SIG-M5 treated with dmso at 0.1 percent for 504 hours (cell line): ENCODE measurements at regions not wholly inside any gene's neighbourhood (a gene's known extent, or its start where the extent isn't known, plus 50 kb on each side); places are given as distances from the start of the nearest gene placed in this dataset.
"Not testable (repeated sequence)": the region's sequence is repeated elsewhere in the genome, so short reads cannot be mapped to it uniquely, and the experiment has no call there.

Source experiments
- DNase-seq: peaks from one replicate; lab custom pipeline; 2025; ENCODE audit not compliant: unreplicated experiment; lab: John Stamatoyannopoulos, UW

DNA sequence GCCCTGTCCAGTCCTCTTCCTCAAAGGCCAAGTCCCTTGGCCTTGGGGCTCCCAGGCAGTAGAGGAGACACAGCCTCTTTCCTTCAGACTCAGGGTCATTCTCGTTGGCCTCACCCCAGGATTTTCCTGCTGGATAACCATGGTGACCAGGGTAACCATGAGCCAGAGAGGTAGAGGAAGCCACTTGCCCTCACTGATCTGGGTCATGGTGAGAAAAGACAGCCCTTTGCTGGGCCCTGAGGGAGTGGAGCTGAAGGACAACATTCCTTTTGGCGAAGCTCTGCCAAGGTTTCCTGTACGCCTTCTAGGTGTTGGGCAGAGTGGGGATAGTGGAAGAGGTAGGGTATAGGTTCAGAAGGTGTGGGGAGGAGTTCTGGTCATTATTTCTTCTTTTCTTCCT is 53.1 kb upstream of the WNT4 start:
- DNase-seq = no peak

DNA sequence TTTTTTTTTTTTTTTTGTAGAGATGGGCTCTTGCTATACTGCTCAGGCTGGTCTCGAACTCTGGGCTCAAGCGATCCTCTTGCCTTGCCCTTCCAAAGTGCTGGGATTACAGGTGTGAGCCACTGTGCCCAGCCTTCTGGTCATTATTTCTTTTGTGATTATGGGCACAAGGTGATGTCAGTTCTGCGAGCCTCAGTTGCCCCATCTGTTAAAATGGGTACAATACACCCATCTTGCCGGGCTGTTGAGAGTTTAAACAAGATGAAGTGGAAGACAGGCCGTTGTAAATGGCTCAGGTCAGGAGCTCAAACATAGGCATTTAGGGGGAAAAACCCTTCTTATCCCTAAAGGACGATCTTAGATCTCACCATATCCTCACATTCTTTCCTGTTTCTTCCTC is 53.7 kb upstream of the WNT4 start:
- no peak for DNase-seq

DNA sequence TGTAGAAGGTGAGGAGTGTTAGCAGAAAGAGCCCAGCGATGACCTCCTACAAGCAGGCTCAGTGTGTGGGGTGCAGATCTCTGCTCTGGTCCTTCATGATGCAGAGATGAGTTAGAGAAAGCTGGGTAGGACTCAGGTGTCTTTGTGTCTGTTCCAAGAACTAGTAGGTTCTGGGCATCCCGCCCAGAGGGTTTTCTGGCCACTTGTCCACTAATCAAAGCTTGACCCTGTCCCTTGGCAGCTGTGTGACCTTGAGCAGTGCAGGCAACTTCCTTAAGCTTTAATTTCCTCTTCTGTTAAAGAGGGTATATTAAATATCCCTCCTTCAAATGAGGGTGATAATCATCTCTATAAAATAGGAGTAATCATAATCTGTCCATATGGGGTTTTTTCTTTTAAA is 54.7 kb upstream of the WNT4 start:
- no peak for DNase-seq

DNA sequence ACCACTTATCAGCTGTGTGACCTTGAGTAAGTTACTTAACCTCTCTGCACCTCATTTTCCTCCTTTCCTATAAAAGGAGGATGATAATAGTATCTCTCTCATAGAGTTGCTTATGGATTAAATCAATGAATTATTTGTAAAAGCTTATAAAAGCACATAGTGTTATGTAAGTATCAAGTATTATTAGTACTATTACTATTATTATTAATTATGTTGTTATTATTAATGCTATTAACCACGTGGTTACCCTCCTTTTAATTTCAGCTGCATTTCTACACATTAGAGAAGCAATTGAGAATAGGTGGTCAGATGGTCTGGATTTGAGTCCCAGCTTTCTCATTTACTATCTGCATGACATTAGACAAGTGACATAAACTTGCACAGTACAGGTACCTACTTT is 58.1 kb upstream of the WNT4 start:
- no peak for DNase-seq

DNA sequence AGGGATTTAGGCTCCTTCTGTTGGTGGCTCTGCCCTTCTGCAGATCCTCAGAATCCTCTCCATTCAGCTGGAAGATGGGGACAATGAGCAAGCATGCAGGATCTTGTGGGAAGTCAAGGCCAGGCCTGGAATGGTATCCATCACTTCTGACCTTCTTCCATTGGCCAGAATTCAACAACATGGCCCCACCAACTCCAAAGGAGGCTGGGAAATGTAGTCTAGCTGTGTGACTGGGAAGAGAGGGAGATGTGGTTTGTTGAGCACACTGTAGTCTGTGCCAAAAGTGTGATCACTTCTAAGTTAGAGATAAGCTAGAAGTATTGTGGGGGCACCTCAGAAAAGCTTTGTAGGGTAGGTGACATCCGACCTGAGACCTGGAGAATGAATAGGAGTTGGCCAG is 60.4 kb upstream of the WNT4 start:
- no peak for DNase-seq

DNA sequence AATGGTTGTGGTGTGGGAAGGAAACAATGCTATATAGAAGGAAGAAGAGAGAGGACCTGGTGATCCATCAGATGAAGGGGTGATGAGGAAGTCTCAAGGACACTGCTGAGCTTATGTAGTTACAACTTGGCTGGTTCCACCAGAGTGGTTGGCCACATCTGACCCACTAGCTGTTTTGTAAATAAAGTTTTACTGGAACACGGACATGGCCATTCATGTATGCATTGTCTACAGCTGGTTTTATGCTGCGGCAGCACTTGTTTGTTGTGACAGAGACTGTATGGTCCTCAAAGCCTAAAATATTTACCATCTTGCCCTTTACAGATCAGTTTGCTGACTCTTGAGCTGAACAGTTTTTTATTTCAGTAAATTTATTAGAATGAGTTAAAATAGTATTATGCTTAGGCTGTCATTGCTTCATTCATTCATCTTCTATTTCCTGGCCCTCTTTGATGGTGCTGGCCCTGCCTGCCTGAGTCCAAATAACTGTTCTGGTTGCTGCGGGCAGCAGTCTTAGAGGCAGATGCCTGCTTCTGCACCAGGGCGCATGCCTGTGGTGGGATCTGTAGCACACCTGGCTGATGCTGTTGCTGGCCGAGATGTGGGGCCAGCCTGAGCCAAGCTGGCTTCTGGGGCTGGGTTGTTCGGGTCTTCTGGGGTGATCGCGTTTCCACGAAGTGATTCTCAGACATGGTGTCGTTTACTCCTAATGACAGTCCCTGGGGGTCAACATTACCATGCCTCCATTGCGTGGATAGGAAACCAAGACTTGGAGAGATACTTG is 61.4 kb upstream of the WNT4 start:
- DNase-seq = no peak

DNA sequence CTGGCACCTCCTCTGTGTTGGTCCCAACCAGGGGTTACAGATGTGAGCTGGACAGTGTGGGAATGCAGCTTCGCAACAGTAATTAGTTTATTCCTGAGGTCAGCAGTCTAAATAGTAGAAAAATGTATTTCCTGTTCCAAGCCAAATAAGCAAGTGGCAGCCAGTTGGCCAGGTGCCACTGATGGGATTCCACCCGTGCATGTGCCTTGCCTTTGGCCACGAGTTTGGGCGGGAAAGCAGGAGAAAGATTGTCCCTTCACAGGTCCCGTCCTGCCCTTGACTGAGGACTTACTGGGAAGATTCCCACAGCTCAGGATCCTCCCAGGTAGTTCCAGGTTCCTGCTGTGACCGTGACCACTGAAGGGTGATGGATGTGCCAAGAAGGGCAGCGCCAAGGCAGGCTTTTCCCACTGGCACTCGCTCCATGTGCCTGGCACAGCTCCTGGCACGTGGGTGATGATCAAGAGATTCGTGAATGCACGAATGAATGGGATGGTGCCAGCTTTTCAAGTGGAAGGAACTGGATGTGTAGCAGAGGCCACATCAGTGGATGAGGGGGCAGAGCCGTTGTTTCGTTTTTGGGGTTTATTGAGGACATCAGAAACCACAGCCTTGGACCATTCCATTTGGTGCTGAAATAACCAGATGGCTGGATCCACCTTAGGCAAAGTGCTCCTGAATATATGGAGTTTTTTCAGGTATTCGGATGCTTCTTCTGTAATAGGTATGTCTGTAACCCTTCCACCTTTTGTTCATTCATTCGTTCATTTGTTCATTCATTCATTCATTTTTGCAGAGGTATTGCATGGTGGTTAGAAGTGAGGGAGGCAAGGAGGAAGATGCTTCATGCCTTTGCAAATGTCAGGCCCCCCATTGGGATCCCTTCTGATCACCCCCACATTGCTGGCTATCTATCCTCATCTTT is 62.4 kb upstream of the WNT4 start:
- no peak for DNase-seq

DNA sequence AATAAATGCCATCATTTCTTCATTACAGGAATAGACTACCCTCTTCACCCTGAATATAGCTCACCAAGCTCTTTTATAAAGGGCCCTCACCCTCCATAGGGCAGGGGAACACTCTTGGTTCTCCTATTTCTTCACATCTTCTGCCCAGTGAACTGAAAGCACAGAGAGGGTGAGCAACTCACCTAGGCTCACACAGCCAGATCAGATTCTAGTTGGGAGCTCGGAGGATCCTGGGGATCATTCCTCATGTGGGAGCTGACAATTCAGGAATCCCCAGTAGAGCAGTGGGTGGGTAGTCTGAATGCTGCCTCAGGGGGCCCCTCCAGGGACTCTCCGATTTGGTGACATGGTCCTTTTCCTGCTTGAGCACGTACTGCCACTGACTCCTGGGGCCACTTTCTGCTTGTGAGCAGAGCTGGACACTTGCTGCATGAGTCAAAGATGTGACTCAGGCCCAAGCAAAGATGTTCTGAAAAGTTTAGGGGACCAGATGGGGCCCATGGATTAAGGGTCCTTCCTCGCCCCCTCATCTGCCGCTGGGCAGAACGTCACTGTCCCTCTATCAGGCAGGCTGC is 63.7 kb upstream of the WNT4 start:
- DNase-seq = no peak

DNA sequence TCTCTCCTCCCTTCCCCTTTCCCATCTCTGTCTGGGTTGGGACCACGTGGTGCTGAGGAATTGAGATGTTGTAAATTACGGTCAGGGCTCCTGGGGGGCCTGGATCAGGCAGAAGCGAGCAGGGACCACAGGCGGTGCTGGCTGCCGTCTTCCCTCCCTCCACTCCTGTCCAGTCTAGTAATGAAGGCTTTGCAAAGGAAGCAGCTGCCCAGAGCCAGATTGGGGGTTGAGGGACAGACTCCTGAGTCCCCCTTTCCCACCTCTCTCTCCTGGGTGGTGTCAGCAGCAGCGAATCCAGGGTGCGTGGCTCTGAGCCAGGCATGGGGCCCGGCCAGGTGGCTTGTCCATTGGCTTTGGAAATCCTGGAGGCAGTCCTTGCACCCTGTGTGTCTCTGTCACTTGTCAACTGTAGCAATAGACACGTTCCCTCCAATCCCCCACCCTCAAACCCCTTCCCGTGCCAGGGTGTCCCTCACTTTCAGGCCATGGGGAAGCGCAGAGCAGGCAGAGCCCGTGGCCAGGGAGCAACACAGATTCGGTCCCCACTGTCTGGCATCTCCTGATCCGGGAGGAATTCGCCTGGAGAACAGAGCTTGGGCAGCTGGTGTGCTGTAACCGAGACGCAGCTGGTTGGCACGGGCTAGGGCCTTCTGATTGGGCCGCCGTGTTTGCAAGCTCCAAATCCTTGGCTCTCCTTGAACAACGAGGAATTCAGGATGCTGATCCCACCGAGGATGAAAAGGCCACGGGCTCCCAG is 64.8 kb upstream of the WNT4 start:
- DNase-seq = no peak

DNA sequence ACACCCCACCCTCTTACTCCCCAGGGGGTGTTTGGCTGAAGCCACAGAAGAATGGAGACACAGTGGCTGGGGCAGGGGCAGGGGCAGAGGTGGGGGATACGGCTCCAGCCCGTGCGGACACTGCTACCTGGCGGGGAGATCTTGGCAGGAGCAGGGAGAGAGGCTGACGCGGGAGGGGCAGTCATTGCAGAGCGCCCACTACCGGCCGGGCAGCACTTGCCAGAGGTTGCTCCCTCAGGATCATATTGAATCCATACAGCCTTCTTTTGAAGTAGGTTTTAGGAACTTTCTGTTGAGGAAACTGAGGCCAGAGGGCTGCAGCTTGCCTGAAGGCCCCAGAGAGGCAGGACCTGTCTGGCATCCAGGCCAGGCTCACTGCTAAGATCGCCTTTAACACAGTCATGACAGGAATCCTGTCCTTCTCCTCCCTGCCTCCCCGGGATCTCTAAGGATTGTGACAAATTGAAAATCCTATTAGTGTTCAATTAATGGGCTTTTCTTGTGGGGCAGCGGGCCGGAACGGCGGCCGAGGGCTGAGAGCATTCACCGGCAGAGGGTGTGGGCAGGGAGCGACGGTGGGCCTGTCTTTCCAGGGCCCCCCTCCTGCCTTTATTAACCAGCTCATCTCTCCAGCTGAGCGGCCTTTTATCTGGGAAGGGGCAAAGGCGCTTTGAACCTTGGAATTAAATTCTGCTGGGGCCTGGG is 65.5 kb upstream of the WNT4 start:
- DNase-seq = no peak

DNA sequence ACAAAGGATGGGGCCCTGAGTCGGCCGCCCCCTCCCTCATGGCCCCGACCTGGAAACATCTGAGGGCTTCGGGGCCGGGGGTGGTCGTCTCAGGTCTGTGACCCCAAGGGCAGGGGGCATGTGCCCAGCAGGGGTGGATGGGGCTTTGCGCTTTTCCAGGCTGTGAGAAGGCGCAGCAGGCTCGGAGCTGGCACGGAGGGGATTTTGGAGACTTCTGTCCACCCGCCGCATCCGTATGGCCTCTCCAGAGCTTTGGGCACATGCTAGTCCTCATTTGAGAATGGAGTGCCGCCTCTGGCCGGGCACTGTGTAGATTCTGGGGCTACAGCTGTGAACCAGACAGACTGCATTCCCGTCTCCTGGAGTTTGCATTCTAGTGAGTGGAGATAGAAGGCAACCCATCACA is 66.1 kb upstream of the WNT4 start:
- DNase-seq = no peak

DNA sequence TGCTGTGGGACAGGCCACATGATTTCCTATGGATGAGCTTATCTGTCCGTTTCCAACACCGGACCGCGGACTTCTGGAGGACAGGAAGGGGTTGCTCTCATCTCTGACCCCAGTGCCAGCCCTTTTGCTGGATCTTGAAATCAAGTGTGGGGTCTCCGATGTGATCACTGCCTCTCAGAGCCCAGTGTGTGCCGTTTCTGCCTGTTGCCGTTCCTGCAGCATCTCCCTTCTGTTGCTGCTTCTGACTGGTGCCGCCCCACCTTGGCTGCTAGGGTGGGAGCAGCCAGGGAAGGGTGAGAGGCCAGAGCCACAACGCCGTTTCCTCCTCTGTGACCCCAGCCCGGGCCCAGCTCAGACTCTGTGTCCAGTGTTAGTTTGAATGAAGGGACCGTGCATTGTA is 67.3 kb upstream of the WNT4 start:
- no peak for DNase-seq

DNA sequence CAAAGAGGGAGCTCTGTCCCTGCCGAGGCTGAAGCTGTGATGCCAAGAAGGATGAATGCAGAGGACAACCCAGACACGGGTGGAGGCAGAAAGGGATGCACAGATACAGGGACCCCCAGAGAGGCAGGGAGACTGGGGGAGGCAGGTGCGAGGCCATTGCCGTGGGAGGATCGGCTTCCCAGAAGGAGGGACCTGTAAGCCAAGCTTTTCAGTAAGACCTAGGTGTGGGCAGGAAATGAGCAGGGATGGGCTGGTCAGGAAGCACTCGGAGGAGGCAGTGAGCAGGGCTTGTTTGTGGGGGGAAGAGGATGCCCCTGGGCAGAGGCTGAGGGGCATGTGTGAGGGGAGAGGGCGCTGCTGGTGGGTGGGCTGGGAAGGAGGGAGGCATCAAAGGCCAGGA is 67.7 kb upstream of the WNT4 start:
- DNase-seq = no peak

DNA sequence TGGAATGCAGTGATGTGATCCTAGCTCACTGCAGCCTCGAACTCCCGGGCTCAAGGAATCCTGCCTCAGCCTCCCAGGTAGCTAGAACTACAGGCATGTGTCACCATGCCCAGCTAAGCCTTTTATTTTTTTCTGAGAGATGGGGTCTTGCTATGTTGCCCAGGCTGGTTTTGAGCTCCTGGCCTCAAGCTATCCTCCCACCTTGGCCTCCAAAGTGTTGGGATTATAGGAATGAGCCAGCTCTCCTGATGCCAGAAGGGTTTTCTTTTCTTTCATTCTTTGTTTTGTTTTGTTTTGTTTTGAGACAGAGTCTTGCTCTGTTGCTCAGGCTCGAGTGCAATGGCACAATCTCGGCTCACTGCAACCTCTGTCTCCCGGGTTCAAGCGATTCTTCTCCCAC is 68.6 kb upstream of the WNT4 start:
- not testable (repeated sequence) for DNase-seq

DNA sequence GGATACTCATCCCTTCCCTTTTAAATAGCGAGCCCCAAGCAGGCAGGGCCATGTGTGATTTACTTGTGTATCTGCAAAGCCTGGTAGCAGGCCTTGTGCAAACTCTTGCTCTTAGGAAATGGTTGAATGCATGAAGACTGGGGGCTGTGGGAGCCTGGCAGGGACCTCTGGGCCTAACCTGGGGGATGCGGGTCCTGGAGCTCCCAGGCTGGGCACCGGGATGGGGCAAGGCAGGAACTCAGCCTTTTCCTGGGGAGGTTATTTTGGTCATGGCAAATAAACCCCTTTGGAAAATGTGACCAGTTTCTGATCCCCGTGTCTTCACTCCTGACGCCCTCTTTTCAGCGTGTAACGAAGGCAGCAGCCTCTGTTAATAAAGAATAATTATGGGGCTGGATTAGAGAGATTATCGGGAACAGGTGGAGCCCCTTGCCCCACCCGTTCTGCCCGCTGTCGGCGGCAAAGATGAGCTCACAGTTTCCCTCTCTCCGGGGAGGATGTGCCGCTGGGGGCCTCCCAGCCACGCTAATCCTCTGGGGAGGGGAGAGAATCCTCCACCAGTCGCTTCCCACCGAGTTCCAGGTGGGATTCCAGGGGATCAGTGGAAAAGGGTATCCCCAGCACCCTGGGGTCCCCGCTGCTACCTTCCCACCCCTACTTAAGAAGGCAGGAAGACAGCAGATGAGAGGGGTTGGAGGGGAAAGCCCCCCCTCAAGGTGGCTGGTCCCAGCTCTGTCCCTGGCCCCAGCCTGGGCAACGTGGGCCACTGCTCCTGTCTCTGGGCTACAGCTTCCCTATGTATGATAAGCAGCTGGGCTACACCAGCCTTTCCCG is 69.7 kb upstream of the WNT4 start:
- DNase-seq = no peak

DNA sequence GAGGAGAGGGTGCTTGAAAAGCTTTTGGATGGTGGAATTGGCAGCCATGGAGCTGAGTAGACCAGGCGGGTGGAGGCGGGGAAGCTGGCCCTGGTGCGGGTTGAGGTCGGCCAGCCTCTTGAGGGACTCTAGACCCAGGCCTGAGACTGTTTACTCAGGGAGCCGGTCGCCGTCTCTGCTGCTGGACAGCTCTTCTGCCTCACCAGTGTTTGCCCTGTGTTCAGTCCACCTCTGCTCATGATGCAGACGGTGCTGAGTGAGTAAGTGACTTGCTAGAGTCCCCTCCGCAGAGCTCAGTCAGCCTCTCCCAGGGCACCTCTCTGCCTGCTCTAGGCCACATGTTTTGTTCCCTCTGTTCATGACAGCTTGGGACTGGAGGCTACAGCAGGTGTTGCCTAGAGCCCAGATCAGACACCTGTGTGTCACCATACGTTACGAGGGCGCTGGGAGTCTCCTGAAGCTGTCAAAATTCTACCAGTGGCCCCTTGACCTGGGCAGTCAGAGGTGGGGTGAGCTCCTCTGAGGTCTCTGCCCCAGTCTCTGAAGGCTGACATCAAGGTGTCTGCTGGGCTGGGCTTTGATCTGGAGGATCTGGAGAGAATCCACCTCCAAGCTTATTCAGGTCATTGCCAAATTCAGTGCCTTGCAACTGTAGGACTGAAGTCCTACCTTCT is 73.5 kb upstream of the WNT4 start:
- DNase-seq = no peak

DNA sequence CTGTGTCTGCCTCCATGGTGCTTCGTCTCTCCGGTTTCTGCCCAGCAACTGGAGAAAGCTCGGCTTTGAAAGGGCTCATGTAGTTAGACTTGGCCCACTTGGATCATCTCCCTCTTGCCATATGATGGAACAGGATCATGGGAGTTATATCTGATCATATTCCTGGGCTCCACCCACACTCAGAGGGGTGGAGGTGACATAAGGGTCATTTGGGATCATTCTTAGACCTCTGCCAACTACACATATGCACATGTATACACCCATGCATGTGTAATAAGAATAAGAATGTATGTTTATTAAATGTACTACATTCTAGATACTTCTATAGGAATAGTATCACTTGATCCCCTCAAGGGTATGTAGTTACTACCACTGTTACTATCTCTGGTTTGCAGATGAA is 74.1 kb upstream of the WNT4 start:
- no peak for DNase-seq

DNA sequence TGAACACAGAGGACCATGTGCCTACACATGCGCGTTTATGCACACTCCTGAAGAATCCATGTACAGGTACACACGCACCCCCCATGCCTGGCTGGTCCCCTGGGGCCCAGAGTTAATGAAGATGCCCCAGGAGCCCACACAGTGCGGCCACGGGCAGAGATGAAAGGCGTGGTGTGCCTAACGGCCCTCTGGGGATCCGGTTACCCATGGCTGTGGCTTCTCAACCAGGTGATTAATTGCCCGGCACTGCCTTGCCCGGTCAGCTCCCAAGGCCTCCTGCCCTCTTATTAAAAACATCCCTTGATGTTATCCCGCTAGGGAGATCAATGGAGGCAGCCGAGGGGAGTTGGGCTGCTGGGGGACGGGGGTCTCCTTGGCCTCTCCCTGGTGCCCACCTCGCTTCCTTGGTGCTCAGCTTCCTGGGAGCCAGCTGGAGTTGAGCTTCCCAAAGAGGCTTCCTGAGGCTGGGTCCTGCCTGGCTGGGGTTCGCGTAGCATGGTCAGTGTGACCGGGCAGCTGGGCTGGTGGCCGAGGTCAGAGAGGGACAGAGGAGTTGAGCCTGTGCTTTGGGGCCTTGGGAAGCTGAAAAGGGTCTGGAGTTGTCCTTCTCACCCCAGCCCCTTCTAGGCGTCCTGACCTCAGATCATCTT is 75.0 kb upstream of the WNT4 start:
- DNase-seq = no peak
